ENCODE measurements at regions not wholly inside any gene's neighbourhood (a gene's known extent, or its start where the extent isn't known, plus 50 kb on each side); places are given as distances from the start of the nearest gene placed in this dataset.

DNA sequence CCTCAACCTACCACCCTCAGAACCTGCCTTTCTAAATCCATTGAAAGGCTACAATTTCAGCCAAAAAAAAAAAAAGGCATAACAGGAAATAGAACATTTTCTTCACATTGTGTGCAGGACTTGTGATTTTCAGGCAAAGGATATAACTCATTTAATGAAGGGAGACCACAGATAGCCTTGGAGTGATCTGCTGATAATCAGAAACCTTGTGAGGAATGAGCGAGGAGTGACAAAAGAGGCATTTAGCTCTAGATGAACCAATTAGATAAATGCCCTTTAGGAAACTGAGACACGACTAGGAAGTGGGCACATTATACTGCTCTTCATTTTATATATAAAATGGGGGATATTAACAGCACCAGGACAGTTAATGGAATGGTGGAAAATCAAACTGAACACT, 216.5 kb upstream of the GRIA4 start:
- ChIA-PET POLR2A (no interaction called here), CTCF (ENCODE audit: unreplicated experiment) (no interaction called here)
- BruUV-seq (replicated peaks): no TSS peak

DNA sequence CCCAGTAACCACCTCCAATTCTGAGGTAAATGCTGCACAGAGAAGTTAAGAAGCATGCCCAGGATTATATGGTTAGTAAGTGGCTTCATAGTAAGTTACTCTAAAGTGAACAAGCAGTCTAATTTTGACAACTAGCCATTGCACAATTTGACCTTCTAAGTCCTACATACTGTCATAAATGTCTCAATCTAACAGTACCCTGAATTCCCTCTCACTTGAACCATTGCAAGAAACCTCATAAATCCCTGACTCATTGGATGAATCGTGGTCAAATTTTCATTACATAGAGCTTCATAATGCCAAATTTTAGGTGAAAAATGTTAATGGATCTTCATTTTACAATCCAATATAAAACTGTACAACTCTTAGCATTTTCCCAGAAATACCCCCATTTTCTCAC, 217.3 kb upstream of the GRIA4 start:
- no peak overlapping the region for H3K27ac ChIP-seq (ENCODE audit: low read depth, low read length, poor library complexity, severe bottlenecking)
- H4K20me1 ChIP-seq (ENCODE audit: insufficient read depth, low read length): no peaks in the 10 kb centered on the region
- no peak for TF ChIP-seq EZH2phosphoT487 (IDR thresholded peaks at IDR 0.05; ENCODE audit: borderline replicate concordance, low read depth, low read length)
- TF ChIP-seq, protein P1, sequence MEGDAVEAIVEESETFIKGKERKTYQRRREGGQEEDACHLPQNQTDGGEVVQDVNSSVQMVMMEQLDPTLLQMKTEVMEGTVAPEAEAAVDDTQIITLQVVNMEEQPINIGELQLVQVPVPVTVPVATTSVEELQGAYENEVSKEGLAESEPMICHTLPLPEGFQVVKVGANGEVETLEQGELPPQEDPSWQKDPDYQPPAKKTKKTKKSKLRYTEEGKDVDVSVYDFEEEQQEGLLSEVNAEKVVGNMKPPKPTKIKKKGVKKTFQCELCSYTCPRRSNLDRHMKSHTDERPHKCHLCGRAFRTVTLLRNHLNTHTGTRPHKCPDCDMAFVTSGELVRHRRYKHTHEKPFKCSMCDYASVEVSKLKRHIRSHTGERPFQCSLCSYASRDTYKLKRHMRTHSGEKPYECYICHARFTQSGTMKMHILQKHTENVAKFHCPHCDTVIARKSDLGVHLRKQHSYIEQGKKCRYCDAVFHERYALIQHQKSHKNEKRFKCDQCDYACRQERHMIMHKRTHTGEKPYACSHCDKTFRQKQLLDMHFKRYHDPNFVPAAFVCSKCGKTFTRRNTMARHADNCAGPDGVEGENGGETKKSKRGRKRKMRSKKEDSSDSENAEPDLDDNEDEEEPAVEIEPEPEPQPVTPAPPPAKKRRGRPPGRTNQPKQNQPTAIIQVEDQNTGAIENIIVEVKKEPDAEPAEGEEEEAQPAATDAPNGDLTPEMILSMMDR (conservative IDR thresholded peaks at IDR 0.05; ENCODE audit: low read length): no peak
- ChIA-PET POLR2A (no interaction called here), CTCF (ENCODE audit: unreplicated experiment) (no interaction called here)
- H3K4me3 ChIP-seq (ENCODE audit: low read depth, low read length, poor library complexity, severe bottlenecking): no peak overlapping the region
- no peaks in the 10 kb centered on the region for H3K9me3 ChIP-seq (ENCODE audit: low read length)
- no peak for DNase-seq (ENCODE audit: low spot score)
- no TSS peak for BruUV-seq (replicated peaks)
- no peak overlapping the region for H3K4me2 ChIP-seq (ENCODE audit: low read length)
- H3K4me1 ChIP-seq (ENCODE audit: insufficient read depth, low read length, poor library complexity, severe bottlenecking): no peaks in the 10 kb centered on the region
- intact Hi-C loops (cut with micrococcal nuclease; ENCODE audit: unreplicated experiment): no loop called here
- no peaks in the 10 kb centered on the region for H3K9me2 ChIP-seq (ENCODE audit: insufficient read depth, low read length)
- H3K79me2 ChIP-seq (ENCODE audit: insufficient read depth, low read depth, low read length): no peaks in the 10 kb centered on the region
- H3K36me3 ChIP-seq (ENCODE audit: insufficient read depth, low read length): no peaks in the 10 kb centered on the region
- H2AFZ ChIP-seq (ENCODE audit: low read length): no peak overlapping the region

More for the DNA sequence above, 216.5 kb upstream of the GRIA4 start:
- no peak overlapping the region for H3K4me2 ChIP-seq (ENCODE audit: low read length)
- intact Hi-C loops (cut with micrococcal nuclease; ENCODE audit: unreplicated experiment): no loop called here
- no peak overlapping the region for H3K27ac ChIP-seq (ENCODE audit: low read depth, low read length, poor library complexity, severe bottlenecking)
- H3K79me2 ChIP-seq (ENCODE audit: insufficient read depth, low read depth, low read length): no peaks in the 10 kb centered on the region
- no peak for DNase-seq (ENCODE audit: low spot score)
- H3K36me3 ChIP-seq (ENCODE audit: insufficient read depth, low read length): no peaks in the 10 kb centered on the region
- no peaks in the 10 kb centered on the region for H4K20me1 ChIP-seq (ENCODE audit: insufficient read depth, low read length)
- no peak overlapping the region for H2AFZ ChIP-seq (ENCODE audit: low read length)
- H3K9me2 ChIP-seq (ENCODE audit: insufficient read depth, low read length): no peaks in the 10 kb centered on the region
- H3K4me1 ChIP-seq (ENCODE audit: insufficient read depth, low read length, poor library complexity, severe bottlenecking): no peaks in the 10 kb centered on the region
- H3K9me3 ChIP-seq (ENCODE audit: low read length): no peaks in the 10 kb centered on the region
- no peak for TF ChIP-seq EZH2phosphoT487 (IDR thresholded peaks at IDR 0.05; ENCODE audit: borderline replicate concordance, low read depth, low read length)
- TF ChIP-seq, protein P1 (conservative IDR thresholded peaks at IDR 0.05; ENCODE audit: low read length): no peak
- H3K4me3 ChIP-seq (ENCODE audit: low read depth, low read length, poor library complexity, severe bottlenecking): no peak overlapping the region

DNA sequence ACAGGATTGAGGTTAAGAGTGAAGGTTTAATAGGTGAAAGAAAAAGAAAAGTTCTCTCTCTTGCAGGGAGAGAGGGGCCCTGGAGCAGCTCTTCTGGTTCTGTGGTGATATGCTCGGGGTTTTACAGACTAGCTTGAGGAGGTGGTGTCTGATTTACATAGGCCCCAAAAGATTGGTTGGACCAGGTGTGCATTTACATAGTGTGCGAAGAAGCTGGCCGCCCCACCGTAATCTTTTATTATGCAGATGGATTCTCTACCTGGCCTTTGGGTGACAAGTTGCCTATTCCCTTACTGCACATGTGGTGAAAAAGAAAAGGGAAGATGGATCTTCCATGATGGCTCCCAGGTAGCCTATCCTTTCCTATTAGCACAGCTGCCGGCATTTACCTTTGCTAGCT, 219.9 kb upstream of the GRIA4 start:
- Histone ChIP-seq H3K9me2 (ENCODE audit: insufficient read depth, low read length) (no peaks in the 10 kb centered on the region), H3K4me1 (ENCODE audit: insufficient read depth, low read length, poor library complexity, severe bottlenecking) (no peaks in the 10 kb centered on the region), H2AFZ (ENCODE audit: low read length) (no peak overlapping the region), H4K20me1 (ENCODE audit: insufficient read depth, low read length) (no peaks in the 10 kb centered on the region), H3K36me3 (ENCODE audit: insufficient read depth, low read length) (no peaks in the 10 kb centered on the region), H3K4me3 (ENCODE audit: low read depth, low read length, poor library complexity, severe bottlenecking) (no peak overlapping the region), H3K9me3 (ENCODE audit: low read length) (no peaks in the 10 kb centered on the region), H3K4me2 (ENCODE audit: low read length) (no peak overlapping the region), H3K79me2 (ENCODE audit: insufficient read depth, low read depth, low read length) (no peaks in the 10 kb centered on the region), H3K27ac (ENCODE audit: low read depth, low read length, poor library complexity, severe bottlenecking) (no peak overlapping the region)
- BruUV-seq (replicated peaks): no TSS peak
- POLR2A ChIA-PET: no interaction called here
- CTCF ChIA-PET (ENCODE audit: unreplicated experiment): no interaction called here
- DNase-seq (ENCODE audit: low spot score): no peak
- TF ChIP-seq EZH2phosphoT487 (IDR thresholded peaks at IDR 0.05; ENCODE audit: borderline replicate concordance, low read depth, low read length): no peak
- TF ChIP-seq, protein P1 (conservative IDR thresholded peaks at IDR 0.05; ENCODE audit: low read length): no peak
- intact Hi-C loops (cut with micrococcal nuclease; ENCODE audit: unreplicated experiment): no loop called here

Measured in OCI-LY7 (cell line).